CD4-positive, alpha-beta T cell (primary cell): ENCODE measurements at regions not wholly inside any gene's neighbourhood (a gene's known extent, or its start where the extent isn't known, plus 50 kb on each side); places are given as distances from the start of the nearest gene placed in this dataset.

Source experiments
- ATAC-seq: fragments of 200-7000 bp; cut with Tn5 transposase; one replicate; pipeline ENCODE4 v1.10.0; 2022; ENCODE audit warnings: mild to moderate bottlenecking; ENCODE audit not compliant: poor library complexity
- CTCF ChIA-PET: fragments of 350-600 bp; sonication (Branson Sonifier 250); formaldehyde crosslinking; loops from one replicate; lab custom pipeline; 2021; ENCODE audit warnings: antibody characterized with exemption, inconsistent platforms; lab: Charles Lee
- POLR2A ChIA-PET: fragments of 350-600 bp; sonication (Branson Sonifier 250); formaldehyde crosslinking; loops from one replicate; lab custom pipeline; 2021; ENCODE audit warnings: antibody characterized with exemption, inconsistent platforms; lab: Charles Lee
- DNase-seq, 14 experiments: peaks; one replicate each; pipeline ENCODE4 v3.0.0-alpha.2; 2013 to 2020; ENCODE audit warnings: mixed read lengths in 2 of 14
- H3K27ac ChIP-seq, 2 donors: one replicate each; pipeline versions ENCODE4 v1.5.1 to v1.7.0; 2013; ENCODE audit warnings: low read length in 2 of 2, low read depth in 1 of 2, mild to moderate bottlenecking in 1 of 2
- H3K27me3 ChIP-seq, 2 experiments: 1 replicate in 1 of 2; 2 replicates in 1 of 2; pipeline versions ENCODE4 v1.6.1 to v1.7.0; 2013; ENCODE audit warnings: low read length in 2 of 2, control low read depth in 1 of 2, mild to moderate bottlenecking in 1 of 2, moderate library complexity in 1 of 2; ENCODE audit not compliant: insufficient read depth in 2 of 2, control insufficient read depth in 1 of 2
- H3K36me3 ChIP-seq: one replicate; pipeline ENCODE4 v1.6.1; 2013; ENCODE audit warnings: low read length, control low read depth; ENCODE audit not compliant: insufficient read depth
- H3K4me1 ChIP-seq: one replicate; pipeline ENCODE4 v1.6.1; 2013; ENCODE audit warnings: low read length, control low read depth; ENCODE audit not compliant: insufficient read depth
- H3K4me3 ChIP-seq: one replicate; pipeline ENCODE4 v1.5.1; 2013; ENCODE audit warnings: mild to moderate bottlenecking, low read length, moderate library complexity
- H3K9me3 ChIP-seq, 2 experiments: 1 replicate in 1 of 2; 2 replicates in 1 of 2; pipeline versions ENCODE4 v1.6.1 to v1.7.0; 2013; ENCODE audit warnings: low read length in 2 of 2, mild to moderate bottlenecking in 2 of 2, control low read depth in 1 of 2, moderate library complexity in 1 of 2; ENCODE audit not compliant: control insufficient read depth in 1 of 2, insufficient read depth in 1 of 2
- H3K27ac Mint-ChIP-seq: one replicate; pipeline ENCODE4 v1.8.0; 2020; ENCODE audit warnings: mixed read lengths
- H3K27me3 Mint-ChIP-seq: one replicate; pipeline ENCODE4 v1.8.0; 2021; ENCODE audit warnings: mixed read lengths
- H3K36me3 Mint-ChIP-seq: one replicate; pipeline ENCODE4 v1.8.0; 2021; ENCODE audit warnings: low read depth, mixed read lengths
- H3K4me1 Mint-ChIP-seq: one replicate; pipeline ENCODE4 v1.8.0; 2021; ENCODE audit warnings: low read depth, mixed read lengths
- H3K4me3 Mint-ChIP-seq: one replicate; pipeline ENCODE4 v1.8.0; 2020; ENCODE audit warnings: mild to moderate bottlenecking, mixed read lengths
- H3K9me3 Mint-ChIP-seq: one replicate; pipeline ENCODE4 v1.8.0; 2020; ENCODE audit warnings: mixed read lengths
- CTCF ChIP-seq: fragments of 200-600 bp; IDR thresholded peaks from one replicate; pipeline ENCODE4 v1.8.0; 2022; ENCODE audit warnings: antibody characterized with exemption, mild to moderate bottlenecking
- intact Hi-C, 2 experiments: fragments of 100-400 bp; cut with DNase I in 1 of 2; cut with micrococcal nuclease in 1 of 2; formaldehyde crosslinking; loops; one replicate each; pipeline versions ENCODE4 v1.15.1 to v1.9.0; 2023 to 2025; cut with DNase I, micrococcal nuclease

GRCh38 chr15:61697796-61698195, 362.5 kb downstream of the VPS13C start:
- Mint-ChIP-seq H3K27ac (no peak overlapping the region), H3K27me3 (peaks cover 49% of the 10 kb centered on the region), H3K4me1 (no peaks in the 10 kb centered on the region), H3K4me3 (no peak overlapping the region), H3K9me3 (no peaks in the 10 kb centered on the region), H3K36me3 (no peaks in the 10 kb centered on the region)
- ATAC-seq, result no peak
- H3K36me3 ChIP-seq, result no peaks in the 10 kb centered on the region
- H3K27me3 ChIP-seq, result peaks cover 6 to 13% of the 10 kb centered on the region in 2 experiments
- POLR2A ChIA-PET, result no interaction called here
- no peaks in the 10 kb centered on the region for H3K9me3 ChIP-seq
- no peaks in the 10 kb centered on the region for H3K4me1 ChIP-seq
- no peak for TF ChIP-seq CTCF
- no peak overlapping the region for H3K27ac ChIP-seq
- intact Hi-C loops, result no loop called here
- no peak overlapping the region for H3K4me3 ChIP-seq
- no peak for DNase-seq
- CTCF ChIA-PET, result no interaction called here

DNA sequence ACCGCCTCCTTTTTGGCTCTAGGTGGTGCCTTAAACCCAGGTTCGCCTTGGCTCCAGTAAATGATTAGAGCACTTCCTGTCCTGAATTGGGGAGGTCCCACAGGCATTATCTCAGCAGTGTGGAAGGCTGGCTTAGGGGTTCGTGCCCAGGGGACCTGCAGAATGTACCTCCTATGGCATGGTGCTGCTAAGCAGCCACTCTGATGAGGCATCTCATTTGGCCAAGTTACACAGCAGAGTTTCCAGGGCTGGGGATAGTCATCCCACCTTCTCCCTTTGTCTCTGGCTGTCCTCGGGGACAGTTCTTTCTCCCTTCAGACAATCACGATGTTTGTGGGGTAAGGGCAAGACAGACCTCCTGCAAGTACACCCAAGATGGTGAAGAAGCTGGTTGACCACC, 371.2 kb downstream of the VPS13C start:
- CTCF ChIA-PET, result no interaction called here
- Mint-ChIP-seq H3K4me3 (no peak overlapping the region), H3K36me3 (no peaks in the 10 kb centered on the region), H3K27me3 (peaks cover 12% of the 10 kb centered on the region), H3K9me3 (no peaks in the 10 kb centered on the region), H3K4me1 (no peaks in the 10 kb centered on the region), H3K27ac (no peak overlapping the region)
- Histone ChIP-seq H3K27ac (no peak overlapping the region), H3K27me3 (peaks cover 3 to 11% of the 10 kb centered on the region in 2 experiments), H3K9me3 (no peaks in the 10 kb centered on the region), H3K4me1 (no peaks in the 10 kb centered on the region), H3K36me3 (no peaks in the 10 kb centered on the region), H3K4me3 (no peak overlapping the region)
- no peak for TF ChIP-seq CTCF
- POLR2A ChIA-PET, result no interaction called here
- DNase-seq (no peak), ATAC-seq (no peak)
- intact Hi-C loops, result no loop called here

DNA sequence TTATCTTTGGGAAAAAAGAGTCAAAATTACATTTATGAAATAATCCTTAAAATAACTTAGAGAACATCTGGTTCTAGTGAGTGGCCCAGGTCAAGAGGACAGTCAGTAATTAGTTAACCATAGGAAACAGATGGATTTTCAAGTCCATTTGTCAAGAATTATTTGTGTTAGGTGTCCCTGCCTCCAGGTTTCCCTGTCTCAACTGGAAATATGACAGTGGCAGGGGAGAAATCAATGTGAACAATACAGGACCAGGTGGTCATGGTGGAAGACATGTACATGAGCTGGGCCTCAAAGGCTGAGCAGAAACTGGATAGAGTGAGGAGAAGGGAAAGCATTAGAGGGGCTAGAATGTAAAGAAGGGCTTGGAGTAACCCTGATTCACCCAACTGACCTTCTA, 372.6 kb downstream of the VPS13C start:
- Histone ChIP-seq H3K27me3 (peaks cover 3 to 11% of the 10 kb centered on the region in 2 experiments), H3K27ac (no peak overlapping the region), H3K9me3 (no peaks in the 10 kb centered on the region), H3K36me3 (no peaks in the 10 kb centered on the region), H3K4me3 (no peak overlapping the region), H3K4me1 (no peaks in the 10 kb centered on the region)
- Mint-ChIP-seq H3K36me3 (no peaks in the 10 kb centered on the region), H3K4me3 (no peak overlapping the region), H3K9me3 (no peaks in the 10 kb centered on the region), H3K27ac (no peak overlapping the region), H3K4me1 (no peaks in the 10 kb centered on the region), H3K27me3 (peaks cover 12% of the 10 kb centered on the region)
- CTCF ChIA-PET, result interaction anchor here (0.7 kb wide), 1 partner anchor 15 kb away, joined by 4 read pairs; no protein-coding TSS in a partner anchor
- DNase-seq, result no peak
- POLR2A ChIA-PET, result no interaction called here
- no peak for TF ChIP-seq CTCF
- no peak for ATAC-seq
- intact Hi-C loops, result no loop called here
